Gastroesophageal sphincter (tissue), 3 donors: ENCODE measurements at regions not wholly inside any gene's neighbourhood (a gene's known extent, or its start where the extent isn't known, plus 50 kb on each side); places are given as distances from the start of the nearest gene placed in this dataset.

ENCODE experiments used
- CTCF ChIP-seq, 4 experiments: fragments of 200-600 bp in 2 of 4; fragments of 450-650 bp in 2 of 4; sonication (generic) in 1 of 4; IDR thresholded peaks; one replicate each; pipeline ENCODE4 v1.5.1; 2017 to 2019; ENCODE audit warnings: antibody characterized with exemption in 4 of 4, mild to moderate bottlenecking in 2 of 4, moderate library complexity in 2 of 4
- POLR2A ChIP-seq, 2 donors: fragments of 450-650 bp; IDR thresholded peaks; one replicate each; pipeline ENCODE4 v1.6.1; 2017; ENCODE audit warnings: antibody characterized with exemption in 2 of 2, mild to moderate bottlenecking in 2 of 2, moderate library complexity in 1 of 2

GRCh38 chr10:64275001-64275400, 753.8 kb downstream of the REEP3 start:
- TF ChIP-seq CTCF (IDR thresholded peaks at IDR 0.05) (no peak), POLR2A (IDR thresholded peaks at IDR 0.05) (no peak)
